GM12891 (cell line): ENCODE measurements at regions not wholly inside any gene's neighbourhood (a gene's known extent, or its start where the extent isn't known, plus 50 kb on each side); places are given as distances from the start of the nearest gene placed in this dataset.

Experiments used
- DNase-seq: peaks from one replicate; pipeline ENCODE4 v3.0.0; 2011; ENCODE audit warnings: low spot score; ENCODE audit not compliant: insufficient read length
- FAIRE-seq: peaks from 2 replicates; lab custom pipeline; 2011; peaks lifted over from hg19 to GRCh38; lab: Jason Lieb, UNC
- PAX5 ChIP-seq: IDR thresholded peaks from 2 replicates; pipeline ENCODE4 v1.6.1; 2011; ENCODE audit warnings: low read length, moderate library complexity, mild to moderate bottlenecking; ENCODE audit not compliant: insufficient read depth, severe bottlenecking
- POLR2A ChIP-seq: IDR thresholded peaks from 2 replicates; pipeline ENCODE4 v1.6.1; 2011; ENCODE audit warnings: low read depth, low read length, control low read depth
- POLR2AphosphoS5 ChIP-seq: IDR thresholded peaks from 2 replicates; pipeline ENCODE4 v1.6.1; 2011; ENCODE audit warnings: low read depth, low read length, control low read depth
- POU2F2 ChIP-seq: IDR thresholded peaks from 2 replicates; pipeline ENCODE4 v1.6.1; 2011; ENCODE audit warnings: low read depth, mild to moderate bottlenecking, control low read depth, low read length, moderate library complexity
- SPI1 ChIP-seq: IDR thresholded peaks from 2 replicates; pipeline ENCODE4 v1.6.1; 2011; ENCODE audit warnings: low read depth, low read length, control low read depth
- TAF1 ChIP-seq: IDR thresholded peaks from 2 replicates; pipeline ENCODE4 v1.6.1; 2011; ENCODE audit warnings: low read depth, low read length, control low read depth

GRCh38 chr18:26771524-26771923 lies 94.0 kb downstream of the AQP4 start:
- DNase-seq (no peak), FAIRE-seq (no peak)
- no peak for TF ChIP-seq POLR2AphosphoS5
- TF ChIP-seq TAF1, result no peak
- no peak for TF ChIP-seq SPI1
- TF ChIP-seq PAX5, result no peak
- TF ChIP-seq POU2F2, result no peak
- TF ChIP-seq POLR2A, result no peak

GRCh38 chr18:26768385-26768784 lies 97.1 kb downstream of the AQP4 start:
- DNase-seq, result no peak
- TF ChIP-seq PAX5, result no peak
- no peak for TF ChIP-seq POU2F2
- TF ChIP-seq TAF1, result no peak
- TF ChIP-seq POLR2A, result no peak
- TF ChIP-seq SPI1, result no peak
- no peak for TF ChIP-seq POLR2AphosphoS5
- FAIRE-seq, result no peak

GRCh38 chr18:26765498-26765897 lies 100.0 kb downstream of the AQP4 start:
- DNase-seq, result no peak
- FAIRE-seq, result no peak
- TF ChIP-seq TAF1 (no peak), PAX5 (no peak), POLR2A (no peak), SPI1 (no peak), POU2F2 (no peak), POLR2AphosphoS5 (no peak)

GRCh38 chr18:26764586-26764985 lies 100.9 kb downstream of the AQP4 start:
- DNase-seq (no peak), FAIRE-seq (no peak)
- TF ChIP-seq SPI1 (no peak), POLR2A (no peak), TAF1 (no peak), POU2F2 (no peak), PAX5 (no peak), POLR2AphosphoS5 (no peak)

GRCh38 chr18:26764177-26764576 lies 101.3 kb downstream of the AQP4 start:
- DNase-seq (no peak), FAIRE-seq (no peak)
- TF ChIP-seq POU2F2 (no peak), PAX5 (no peak), SPI1 (no peak), TAF1 (no peak), POLR2AphosphoS5 (no peak), POLR2A (no peak)

GRCh38 chr18:26763446-26764110 lies 101.9 kb downstream of the AQP4 start:
- TF ChIP-seq POLR2A, result no peak
- TF ChIP-seq POLR2AphosphoS5, result no peak
- no peak for TF ChIP-seq PAX5
- no peak for TF ChIP-seq SPI1
- FAIRE-seq (no peak), DNase-seq (no peak)

GRCh38 chr18:26757263-26758019 lies 108.1 kb downstream of the AQP4 start:
- no peak for DNase-seq
- FAIRE-seq, result no peak
- no peak for TF ChIP-seq PAX5
- no peak for TF ChIP-seq POU2F2
- TF ChIP-seq TAF1, result no peak
- no peak for TF ChIP-seq POLR2AphosphoS5
- TF ChIP-seq POLR2A, result no peak
- no peak for TF ChIP-seq SPI1

- DNase-seq (no peak), FAIRE-seq (no peak)
- TF ChIP-seq PAX5 (no peak), POU2F2 (no peak), SPI1 (no peak), POLR2A (no peak), TAF1 (no peak), POLR2AphosphoS5 (no peak)
Observed at GRCh38 chr18:26756556-26756955, 109.0 kb downstream of the AQP4 start.

- FAIRE-seq, result no peak
- TF ChIP-seq POLR2AphosphoS5 (no peak), SPI1 (no peak), POU2F2 (no peak), TAF1 (no peak), PAX5 (no peak), POLR2A (no peak)
- no peak for DNase-seq
Observed at GRCh38 chr18:26746826-26747475, 118.6 kb downstream of the AQP4 start.

GRCh38 chr18:26746398-26746797 lies 119.1 kb downstream of the AQP4 start:
- TF ChIP-seq TAF1 (no peak), SPI1 (no peak), PAX5 (no peak), POLR2A (no peak), POLR2AphosphoS5 (no peak), POU2F2 (no peak)
- DNase-seq, result no peak
- no peak for FAIRE-seq
